Nephron progenitor cell (in vitro differentiated cells): ENCODE measurements at regions not wholly inside any gene's neighbourhood (a gene's known extent, or its start where the extent isn't known, plus 50 kb on each side); places are given as distances from the start of the nearest gene placed in this dataset.
"Not testable (repeated sequence)": the region's sequence is repeated elsewhere in the genome, so short reads cannot be mapped to it uniquely, and the experiment has no call there.

Experiments used
- DNase-seq: peaks from one replicate; pipeline ENCODE4 v3.0.0; 2021
- H3K27ac Mint-ChIP-seq: 2 replicates; pipeline ENCODE4 v1.8.0; 2021; ENCODE audit warnings: mild to moderate bottlenecking, moderate library complexity, mixed read lengths
- H3K27me3 Mint-ChIP-seq: 2 replicates; pipeline ENCODE4 v1.8.0; 2021; ENCODE audit warnings: mild to moderate bottlenecking, low read depth, mixed read lengths; ENCODE audit not compliant: poor library complexity
- H3K36me3 Mint-ChIP-seq: 2 replicates; pipeline ENCODE4 v1.8.0; 2021; ENCODE audit warnings: low read depth, mixed read lengths
- H3K4me1 Mint-ChIP-seq: 2 replicates; pipeline ENCODE4 v1.8.0; 2021; ENCODE audit warnings: mixed read lengths
- H3K4me3 Mint-ChIP-seq: 2 replicates; pipeline ENCODE4 v1.8.0; 2021; ENCODE audit warnings: mild to moderate bottlenecking, moderate library complexity, mixed read lengths
- H3K9me3 Mint-ChIP-seq: 2 replicates; pipeline ENCODE4 v1.8.0; 2021; ENCODE audit warnings: mild to moderate bottlenecking, moderate library complexity, mixed read lengths
- CTCF ChIP-seq: fragments of 200-600 bp; sonication (generic); IDR thresholded peaks from 2 replicates; pipeline ENCODE4 v1.5.0; 2021; ENCODE audit warnings: antibody characterized with exemption

- Mint-ChIP-seq H3K27me3 (peaks cover 3% of the 10 kb centered on the region), H3K27ac (peak overlapping the region; percentile 58), H3K4me3 (peak overlapping the region; percentile 9), H3K9me3 (peaks cover 14% of the 10 kb centered on the region), H3K4me1 (peaks cover 30% of the 10 kb centered on the region), H3K36me3 (peaks cover 5% of the 10 kb centered on the region)
- TF ChIP-seq CTCF, result no peak
- DNase-seq, result peak; percentile 11
Observed at GRCh38 chr5:124962735-124963134, 216.3 kb upstream of the ZNF608 start.

DNA sequence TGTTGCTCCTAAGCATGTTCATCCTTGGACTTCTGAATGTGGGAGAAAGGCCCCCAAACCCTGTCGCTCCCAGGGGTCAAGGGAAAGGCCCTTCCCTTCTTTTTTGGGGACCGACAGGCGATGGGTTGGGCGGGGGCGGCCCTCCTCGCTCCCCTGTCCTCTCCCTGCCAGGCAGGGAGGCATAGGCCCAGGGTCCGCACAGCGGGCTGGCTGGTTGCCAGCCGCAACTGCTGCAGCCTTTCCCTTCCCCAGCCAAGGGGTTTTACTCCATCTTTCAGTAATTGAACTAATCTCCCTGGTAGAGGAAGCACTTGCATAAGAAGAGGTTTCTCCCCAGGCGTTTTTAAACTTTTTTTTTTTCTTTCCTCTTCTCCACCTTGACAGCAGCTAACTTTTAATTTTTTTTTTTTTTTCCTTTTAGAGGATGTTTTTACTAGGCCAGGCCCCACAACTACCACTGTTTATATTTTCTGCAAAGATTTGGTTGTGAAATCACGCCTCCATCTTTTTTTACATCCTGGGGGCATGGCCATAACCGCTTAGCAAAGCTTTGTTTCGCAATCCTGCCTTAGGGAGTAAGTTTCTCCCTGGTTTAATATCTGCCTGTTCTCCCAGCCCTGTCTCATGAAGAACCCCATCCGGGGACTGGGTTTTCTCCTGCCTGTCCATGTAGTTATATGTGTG lies 216.9 kb upstream of the ZNF608 start:
- Mint-ChIP-seq H3K9me3 (peaks cover 12% of the 10 kb centered on the region), H3K36me3 (peaks cover 5% of the 10 kb centered on the region), H3K27ac (peak overlapping the region; percentile 37), H3K4me1 (peaks cover 30% of the 10 kb centered on the region), H3K27me3 (peaks cover 3% of the 10 kb centered on the region), H3K4me3 (peak overlapping the region; percentile 59)
- DNase-seq, result no peak
- TF ChIP-seq CTCF, result no peak

DNA sequence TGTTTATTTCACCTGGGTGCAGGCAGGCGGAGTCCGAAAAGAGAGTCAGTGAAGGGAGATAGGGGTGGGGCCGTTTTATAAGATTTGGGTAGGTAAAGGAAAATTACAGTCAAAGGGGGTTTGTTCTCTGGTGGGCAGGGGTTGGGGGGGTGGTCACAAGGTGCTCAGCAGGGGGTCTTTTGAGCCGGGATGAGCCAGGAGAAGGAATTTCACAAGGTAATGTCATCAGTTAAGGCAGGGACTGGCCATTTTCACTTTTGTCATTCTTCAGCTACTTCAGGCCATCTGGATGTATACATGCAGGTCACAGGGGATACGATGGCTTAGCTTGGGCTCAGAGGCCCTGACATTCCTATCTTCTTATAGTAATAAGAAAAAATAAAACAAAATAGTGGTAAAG lies 220.3 kb upstream of the ZNF608 start:
- peaks cover 25% of the 10 kb centered on the region for H3K4me1 Mint-ChIP-seq
- not testable (repeated sequence) for H3K27me3 Mint-ChIP-seq, H3K36me3 Mint-ChIP-seq, H3K27ac Mint-ChIP-seq, DNase-seq, H3K9me3 Mint-ChIP-seq, H3K4me3 Mint-ChIP-seq

DNA sequence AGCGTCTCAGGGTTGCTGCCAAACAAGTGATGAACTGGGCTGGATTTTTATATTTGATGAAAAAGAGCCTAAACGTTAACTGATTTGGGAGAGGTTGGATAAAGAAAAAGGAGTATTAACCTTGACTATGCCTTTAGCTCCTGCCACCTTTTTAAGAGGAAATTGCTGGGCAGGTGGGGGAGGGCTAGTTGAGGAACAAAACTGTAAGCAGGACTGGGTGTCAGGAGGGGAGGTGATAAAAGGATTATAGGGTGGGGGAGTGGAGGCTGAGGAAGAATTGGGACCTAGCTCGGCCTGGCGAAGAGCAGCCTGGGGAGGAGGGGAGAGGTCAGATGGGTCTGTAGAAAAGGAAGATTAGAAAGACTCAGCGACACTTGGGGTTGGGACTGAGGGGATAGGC lies 223.9 kb upstream of the ZNF608 start:
- DNase-seq, H3K4me1 Mint-ChIP-seq, H3K27me3 Mint-ChIP-seq, H3K36me3 Mint-ChIP-seq, H3K9me3 Mint-ChIP-seq, H3K27ac Mint-ChIP-seq: not testable (repeated sequence)
- H3K4me3 Mint-ChIP-seq, result peak overlapping the region; percentile 46

DNA sequence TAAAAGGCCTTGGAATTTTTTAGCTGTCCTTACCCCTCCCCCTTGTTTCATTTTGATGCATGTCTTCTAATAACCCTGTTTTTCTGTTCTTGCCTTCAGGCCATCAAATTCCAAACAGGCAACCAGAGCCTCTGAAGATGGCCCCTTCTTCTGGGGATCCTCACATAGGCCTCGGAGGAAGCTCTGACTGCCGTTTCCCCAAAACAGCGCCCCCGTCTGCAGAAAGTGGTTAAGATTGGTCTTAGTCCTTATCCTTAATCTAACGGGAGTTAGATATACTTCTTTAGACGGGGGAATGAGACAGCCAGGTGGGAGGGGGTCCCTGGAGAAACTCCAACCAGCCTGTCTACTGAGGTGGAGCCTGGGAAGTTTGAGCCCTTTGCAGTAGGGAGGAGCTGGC lies 226.3 kb upstream of the ZNF608 start:
- Mint-ChIP-seq H3K27me3 (peaks cover 1% of the 10 kb centered on the region), H3K4me3 (no peak overlapping the region), H3K9me3 (peaks cover 26% of the 10 kb centered on the region), H3K36me3 (peaks cover 24% of the 10 kb centered on the region), H3K27ac (no peak overlapping the region), H3K4me1 (peaks cover 6% of the 10 kb centered on the region)
- no peak for DNase-seq
- TF ChIP-seq CTCF, result no peak

DNA sequence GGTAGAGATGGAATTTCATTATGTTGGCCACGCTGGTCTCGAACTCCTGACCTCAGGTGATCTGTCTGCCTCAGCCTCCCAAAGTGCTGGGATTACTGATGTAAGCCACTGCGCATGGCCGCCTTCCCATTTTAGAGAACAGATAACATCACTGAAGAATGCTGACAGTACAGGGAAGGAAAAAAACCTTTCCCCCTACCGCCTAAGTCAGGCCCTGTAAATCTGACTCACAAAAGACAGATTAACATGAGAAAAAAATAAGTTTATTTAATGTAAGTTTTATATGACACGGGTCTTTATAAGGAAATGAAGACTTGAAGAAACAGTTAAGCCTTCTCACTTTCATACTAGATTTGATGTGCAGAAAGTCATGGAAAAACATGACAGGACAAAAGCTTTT lies 227.2 kb upstream of the ZNF608 start:
- H3K4me1 Mint-ChIP-seq, result peaks cover 8% of the 10 kb centered on the region
- H3K27me3 Mint-ChIP-seq, result peaks cover 2% of the 10 kb centered on the region
- no peak overlapping the region for H3K27ac Mint-ChIP-seq
- TF ChIP-seq CTCF, result no peak
- DNase-seq, result no peak
- peaks cover 25% of the 10 kb centered on the region for H3K36me3 Mint-ChIP-seq
- H3K9me3 Mint-ChIP-seq, result peaks cover 27% of the 10 kb centered on the region
- no peak overlapping the region for H3K4me3 Mint-ChIP-seq

- H3K27me3 Mint-ChIP-seq, result peaks cover 2% of the 10 kb centered on the region
- H3K9me3 Mint-ChIP-seq, result peaks cover 27% of the 10 kb centered on the region
- H3K4me1 Mint-ChIP-seq, result peaks cover 32% of the 10 kb centered on the region
- H3K36me3 Mint-ChIP-seq, result peaks cover 25% of the 10 kb centered on the region
- DNase-seq, result no peak
- H3K27ac Mint-ChIP-seq, result no peak overlapping the region
- no peak overlapping the region for H3K4me3 Mint-ChIP-seq
- no peak for TF ChIP-seq CTCF
Observed at GRCh38 chr5:124976086-124976485, 229.6 kb upstream of the ZNF608 start.
